ENCODE measurements at regions not wholly inside any gene's neighbourhood (a gene's known extent, or its start where the extent isn't known, plus 50 kb on each side); places are given as distances from the start of the nearest gene placed in this dataset.
A peak's percentile ranks its signal among the peaks of the same experiment; 100 is the strongest.

DNA sequence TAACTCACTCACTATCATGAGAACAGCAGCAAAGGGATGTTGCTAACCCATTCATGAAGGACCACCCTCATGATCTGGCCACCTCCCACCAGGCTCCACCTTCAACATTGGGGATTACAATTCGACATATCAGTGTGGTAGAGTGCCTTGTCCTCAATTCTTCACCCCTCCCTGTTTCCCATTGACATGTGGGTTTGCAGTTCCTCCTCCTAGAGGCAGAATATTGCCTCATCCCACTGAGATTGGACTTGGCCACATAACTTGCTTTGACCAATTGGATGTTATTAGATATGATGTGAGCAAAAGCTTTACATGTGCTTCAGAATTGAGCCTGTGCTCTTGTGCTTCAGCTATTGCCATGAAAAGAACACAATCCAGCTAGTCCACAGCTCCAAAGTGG, 217.0 kb upstream of the CXCR4 start:
- Histone ChIP-seq H3K9me3 (ENCODE audit: control insufficient read depth in 2 of 3, low read length in 3 of 3) (no peaks in the 10 kb centered on the region), H3K36me3 (ENCODE audit: control insufficient read depth in 2 of 3, insufficient read depth in 3 of 3, low read length in 3 of 3) (no peaks in the 10 kb centered on the region), H3K4me3 (ENCODE audit: low read length) (no peak overlapping the region), H3K27me3 (ENCODE audit: control insufficient read depth in 2 of 2, insufficient read depth in 2 of 2, low read length in 2 of 2) (no peaks in the 10 kb centered on the region), H3K27ac (ENCODE audit: low read depth, low read length) (no peak overlapping the region), H3K4me1 (ENCODE audit: control insufficient read depth in 2 of 2, insufficient read depth in 2 of 2, low read length in 2 of 2) (no peaks in the 10 kb centered on the region)
- Mint-ChIP-seq H3K36me3 (peaks cover 0 to 12% (median 5%) of the 10 kb centered on the region in 5 donors), H3K4me1 (peaks cover 0 to 5% (median 2%) of the 10 kb centered on the region in 7 donors), H3K9me3 (peaks cover 0 to 15% (median 0%) of the 10 kb centered on the region in 11 donors), H3K27ac (no peak overlapping the region), H3K27me3 (peaks cover 0 to 2% (median 0%) of the 10 kb centered on the region in 5 donors), H3K4me3 (no peak overlapping the region)
- ATAC-seq (no peak), DNase-seq (no peak)
- CTCF ChIA-PET = no interaction called here
- intact Hi-C loops (cut with micrococcal nuclease) = no loop called here
- POLR2A ChIA-PET = no interaction called here

DNA sequence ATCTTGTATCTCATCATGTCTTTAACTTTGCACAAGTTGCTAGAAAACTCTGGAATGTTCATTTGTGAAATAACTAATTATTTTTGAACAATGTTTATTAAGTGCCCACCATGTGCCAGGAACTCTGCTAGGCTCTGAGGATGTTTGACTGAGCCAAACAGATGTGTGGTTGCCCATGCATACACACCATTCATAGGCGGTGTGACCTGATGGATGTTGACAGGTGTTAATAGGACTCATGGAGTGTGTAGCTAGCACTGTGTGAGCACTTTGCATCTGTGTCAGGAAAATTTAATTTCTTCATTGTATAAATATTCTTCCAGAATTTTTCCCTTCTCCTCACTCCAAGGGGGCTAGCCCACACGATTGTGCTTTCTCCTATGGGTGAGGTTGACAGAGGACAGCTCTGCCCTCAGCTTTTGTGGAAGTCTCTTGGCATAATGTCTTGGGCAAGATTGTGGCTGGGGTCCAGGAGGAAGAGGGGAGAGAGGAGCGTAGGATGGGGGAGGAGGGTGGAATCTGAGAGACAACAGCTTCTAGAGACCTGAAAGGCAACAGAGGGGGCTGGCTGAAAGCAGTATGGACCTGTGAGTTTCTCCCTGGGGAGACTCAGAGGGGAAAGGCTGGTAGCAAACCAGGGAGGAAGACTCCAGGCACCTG, 214.6 kb upstream of the CXCR4 start:
- Histone ChIP-seq H3K27me3 (ENCODE audit: control insufficient read depth in 2 of 2, insufficient read depth in 2 of 2, low read length in 2 of 2) (no peaks in the 10 kb centered on the region), H3K4me1 (ENCODE audit: control insufficient read depth in 2 of 2, insufficient read depth in 2 of 2, low read length in 2 of 2) (peaks cover 12% of the 10 kb centered on the region in 2 donors), H3K9me3 (ENCODE audit: control insufficient read depth in 2 of 3, low read length in 3 of 3) (no peaks in the 10 kb centered on the region), H3K27ac (ENCODE audit: low read depth, low read length) (no peak overlapping the region), H3K36me3 (ENCODE audit: control insufficient read depth in 2 of 3, insufficient read depth in 3 of 3, low read length in 3 of 3) (no peaks in the 10 kb centered on the region), H3K4me3 (ENCODE audit: low read length) (no peak overlapping the region)
- Mint-ChIP-seq H3K4me3 (no peak overlapping the region), H3K36me3 (peaks cover 0 to 7% (median 0%) of the 10 kb centered on the region in 5 donors), H3K27ac (peak overlapping the region in 4 of 9 donors; percentile 18 to 82 (median 67)), H3K9me3 (no peaks in the 10 kb centered on the region), H3K4me1 (peaks cover 9 to 22% (median 14%) of the 10 kb centered on the region in 7 donors), H3K27me3 (peaks cover 0 to under 1% (median 0%) of the 10 kb centered on the region in 5 donors)
- POLR2A ChIA-PET = interaction anchor here (2.0 kb wide), 1 partner anchor 216 kb away, joined by 6 read pairs; no protein-coding TSS in a partner anchor
- DNase-seq (no peak), ATAC-seq (no peak)
- CTCF ChIA-PET = no interaction called here
- intact Hi-C loops (cut with micrococcal nuclease) = no loop called here

DNA sequence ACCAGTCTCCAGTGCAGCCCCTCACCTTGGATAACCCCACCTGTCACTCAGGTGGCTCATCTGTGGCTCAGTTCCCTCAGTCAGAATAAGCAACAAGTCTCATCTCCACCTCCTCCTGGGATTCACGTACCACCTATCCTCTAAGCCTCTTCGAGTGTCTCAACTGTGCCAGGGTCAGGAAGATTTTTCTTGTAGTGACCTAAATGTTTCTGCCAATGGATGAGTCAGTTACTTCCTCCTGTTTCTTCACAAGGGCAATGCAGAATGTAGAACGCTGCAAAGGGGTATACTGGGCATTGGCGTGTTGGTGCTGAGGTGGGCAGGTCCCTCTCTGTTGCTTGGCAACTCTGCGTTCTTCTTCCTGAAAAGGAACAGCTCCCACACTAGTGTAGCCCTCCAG, 213.3 kb upstream of the CXCR4 start:
- Mint-ChIP-seq H3K4me1 (peaks cover 19 to 34% (median 26%) of the 10 kb centered on the region in 7 donors), H3K27ac (peak overlapping the region in 4 of 9 donors; percentile 38 to 82 (median 52)), H3K36me3 (peaks cover 0 to 7% (median 0%) of the 10 kb centered on the region in 5 donors), H3K4me3 (peak overlapping the region in 1 of 10 donors; percentile 47), H3K9me3 (no peaks in the 10 kb centered on the region), H3K27me3 (no peaks in the 10 kb centered on the region)
- DNase-seq (no peak), ATAC-seq (no peak)
- H3K27me3 ChIP-seq (ENCODE audit: control insufficient read depth in 2 of 2, insufficient read depth in 2 of 2, low read length in 2 of 2) = no peaks in the 10 kb centered on the region
- no peaks in the 10 kb centered on the region for H3K36me3 ChIP-seq (ENCODE audit: control insufficient read depth in 2 of 3, insufficient read depth in 3 of 3, low read length in 3 of 3)
- peaks cover 17% of the 10 kb centered on the region in 2 donors for H3K4me1 ChIP-seq (ENCODE audit: control insufficient read depth in 2 of 2, insufficient read depth in 2 of 2, low read length in 2 of 2)
- no peak overlapping the region for H3K27ac ChIP-seq (ENCODE audit: low read depth, low read length)
- ChIA-PET CTCF (no interaction called here), POLR2A (no interaction called here)
- H3K4me3 ChIP-seq (ENCODE audit: low read length) = no peak overlapping the region
- no peaks in the 10 kb centered on the region for H3K9me3 ChIP-seq (ENCODE audit: control insufficient read depth in 2 of 3, low read length in 3 of 3)
- intact Hi-C loops (cut with micrococcal nuclease) = no loop called here

DNA sequence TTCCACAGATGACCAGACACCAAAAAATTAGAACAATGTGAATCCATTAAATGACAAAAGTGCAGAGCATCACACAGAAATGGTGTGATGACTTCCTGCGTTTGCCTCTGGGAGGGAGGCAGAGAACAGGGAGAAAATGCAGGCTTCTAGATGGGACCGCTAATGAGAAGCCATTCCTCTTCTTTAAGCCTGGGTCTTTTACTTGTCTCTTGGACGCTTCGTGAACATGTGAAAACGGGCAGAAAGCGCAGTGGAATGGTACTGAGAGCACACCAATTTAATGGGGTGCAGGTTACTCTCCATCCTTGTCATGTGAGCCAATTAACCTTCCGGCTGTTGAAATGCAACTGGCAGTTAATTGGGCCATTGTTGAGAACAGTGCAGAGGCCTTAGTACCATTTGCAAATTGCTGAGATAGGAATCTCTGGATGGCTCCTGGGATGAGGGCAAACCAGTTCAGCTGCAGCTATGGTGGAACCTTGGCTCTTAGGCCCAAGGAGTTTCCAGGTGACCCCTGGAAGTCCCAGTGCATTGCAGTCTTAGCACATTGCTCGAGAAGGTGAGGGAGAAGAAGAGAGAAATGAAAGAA, 210.4 kb upstream of the CXCR4 start:
- Mint-ChIP-seq H3K27me3 (no peaks in the 10 kb centered on the region), H3K9me3 (peaks cover 0 to 5% (median 0%) of the 10 kb centered on the region in 11 donors), H3K4me1 (peaks cover 42 to 63% (median 52%) of the 10 kb centered on the region in 7 donors), H3K36me3 (peaks cover 0 to 14% (median 0%) of the 10 kb centered on the region in 5 donors), H3K4me3 (peak overlapping the region in 6 of 10 donors; percentile 78 to 89 (median 82)), H3K27ac (peak overlapping the region; percentile 93 to 99 (median 97))
- Histone ChIP-seq H3K27ac (ENCODE audit: low read depth, low read length) (peak overlapping the region; percentile 74), H3K36me3 (ENCODE audit: control insufficient read depth in 2 of 3, insufficient read depth in 3 of 3, low read length in 3 of 3) (no peaks in the 10 kb centered on the region), H3K4me1 (ENCODE audit: control insufficient read depth in 2 of 2, insufficient read depth in 2 of 2, low read length in 2 of 2) (peaks cover 17 to 34% of the 10 kb centered on the region in 2 donors), H3K27me3 (ENCODE audit: control insufficient read depth in 2 of 2, insufficient read depth in 2 of 2, low read length in 2 of 2) (no peaks in the 10 kb centered on the region), H3K9me3 (ENCODE audit: control insufficient read depth in 2 of 3, low read length in 3 of 3) (no peaks in the 10 kb centered on the region), H3K4me3 (ENCODE audit: low read length) (no peak overlapping the region)
- no peak for ATAC-seq
- ChIA-PET CTCF (interaction anchor here (0.8 to 1.1 kb wide), 2 partner anchors 54 to 414 kb away, joined by 3 to 6 read pairs; no protein-coding TSS in a partner anchor), POLR2A (interaction anchor here (0.7 to 5.9 kb wide), 10 partner anchors 9 to 380 kb away, joined by 3 to 76 read pairs (median 6); partner anchors contain the start of gene CXCR4)
- intact Hi-C loops (cut with micrococcal nuclease) = loop anchor here (5.0 kb wide), 2 partner anchors 366 to 586 kb away; partner anchors contain the start of gene UBXN4 (in 1 of the 2)
- no peak for DNase-seq

DNA sequence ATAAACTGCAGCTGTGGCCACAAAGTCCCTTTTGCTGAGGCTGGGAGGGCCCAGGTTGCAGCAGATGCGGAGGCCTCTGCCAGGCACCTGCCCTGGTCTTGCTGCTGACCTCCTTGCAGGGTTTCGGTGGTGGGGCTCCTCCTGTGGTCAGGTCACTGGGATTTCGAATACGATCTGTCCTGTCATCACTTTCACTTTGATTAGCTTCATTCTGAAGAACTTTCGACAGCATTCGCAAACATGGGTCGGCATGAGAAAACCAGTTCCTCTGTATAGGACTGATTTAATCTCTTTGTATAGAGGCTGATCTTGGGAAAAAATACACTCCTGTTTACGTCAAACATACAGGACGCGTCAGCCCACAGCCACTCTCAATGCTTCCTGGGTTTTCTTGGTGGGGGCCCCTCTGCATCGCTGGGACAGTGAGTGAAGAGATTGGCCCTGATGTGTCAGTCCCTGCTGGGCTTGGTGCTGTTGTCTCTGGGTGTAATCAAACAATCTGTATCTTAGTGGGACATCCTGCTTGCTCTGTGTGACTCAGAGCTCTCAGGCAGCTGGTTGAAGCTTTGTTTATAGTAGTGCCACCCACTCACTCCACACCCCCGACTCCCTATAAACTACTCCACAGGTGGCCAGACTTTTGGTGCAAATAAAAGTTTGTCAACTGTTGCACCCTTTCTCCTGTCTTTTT, 209.4 kb upstream of the CXCR4 start:
- Histone ChIP-seq H3K9me3 (ENCODE audit: control insufficient read depth in 2 of 3, low read length in 3 of 3) (no peaks in the 10 kb centered on the region), H3K27me3 (ENCODE audit: control insufficient read depth in 2 of 2, insufficient read depth in 2 of 2, low read length in 2 of 2) (no peaks in the 10 kb centered on the region), H3K27ac (ENCODE audit: low read depth, low read length) (peak overlapping the region; percentile 74), H3K4me1 (ENCODE audit: control insufficient read depth in 2 of 2, insufficient read depth in 2 of 2, low read length in 2 of 2) (peaks cover 17 to 44% of the 10 kb centered on the region in 2 donors), H3K36me3 (ENCODE audit: control insufficient read depth in 2 of 3, insufficient read depth in 3 of 3, low read length in 3 of 3) (no peaks in the 10 kb centered on the region), H3K4me3 (ENCODE audit: low read length) (peak overlapping the region; percentile 38)
- Mint-ChIP-seq H3K27ac (peak overlapping the region; percentile 93 to 99 (median 97)), H3K4me1 (peaks cover 43 to 73% (median 62%) of the 10 kb centered on the region in 7 donors), H3K36me3 (peaks cover 0 to 14% (median 0%) of the 10 kb centered on the region in 5 donors), H3K27me3 (no peaks in the 10 kb centered on the region), H3K4me3 (peak overlapping the region; percentile 74 to 89 (median 82)), H3K9me3 (peaks cover 0 to 5% (median 0%) of the 10 kb centered on the region in 11 donors)
- ATAC-seq (peak; percentile 93), DNase-seq (peak; percentile 28 to 90 (median 83))
- intact Hi-C loops (cut with micrococcal nuclease) = loop anchor here (1.0 to 5.0 kb wide), 16 partner anchors 29 to 585 kb away; partner anchors contain the start of genes CXCR4 (in 1 of the 2), DARS1 (in 1 of the 2) and UBXN4 (in 1 of the 2)
- ChIA-PET POLR2A (interaction anchor here (0.5 to 5.9 kb wide), 18 partner anchors 10 to 379 kb away, joined by 3 to 76 read pairs (median 4); partner anchors contain the start of gene DARS1), CTCF (interaction anchor here (0.6 to 1.5 kb wide), 7 partner anchors 22 to 413 kb away, joined by 3 to 6 read pairs (median 3); no protein-coding TSS in a partner anchor)

- Histone ChIP-seq H3K27me3 (ENCODE audit: control insufficient read depth in 2 of 2, insufficient read depth in 2 of 2, low read length in 2 of 2) (no peaks in the 10 kb centered on the region), H3K27ac (ENCODE audit: low read depth, low read length) (no peak overlapping the region), H3K4me3 (ENCODE audit: low read length) (no peak overlapping the region), H3K4me1 (ENCODE audit: control insufficient read depth in 2 of 2, insufficient read depth in 2 of 2, low read length in 2 of 2) (peaks cover 17 to 47% of the 10 kb centered on the region in 2 donors), H3K9me3 (ENCODE audit: control insufficient read depth in 2 of 3, low read length in 3 of 3) (no peaks in the 10 kb centered on the region), H3K36me3 (ENCODE audit: control insufficient read depth in 2 of 3, insufficient read depth in 3 of 3, low read length in 3 of 3) (no peaks in the 10 kb centered on the region)
- ATAC-seq = no peak
- H3K27me3 Mint-ChIP-seq = no peaks in the 10 kb centered on the region
- H3K9me3 Mint-ChIP-seq = peaks cover 0 to 5% (median 0%) of the 10 kb centered on the region in 11 donors
- POLR2A ChIA-PET = interaction anchor here (1.2 to 5.9 kb wide), 3 partner anchors 193 to 341 kb away, joined by 3 to 76 read pairs (median 3); partner anchors contain the start of gene DARS1
- peaks cover 0 to 11% (median 0%) of the 10 kb centered on the region in 5 donors for H3K36me3 Mint-ChIP-seq
- H3K4me3 Mint-ChIP-seq = peak overlapping the region in 8 of 10 donors; percentile 0 to 76 (median 34)
- CTCF ChIA-PET = interaction anchor here (1.2 kb wide), 1 partner anchor 52 kb away, joined by 3 read pairs; no protein-coding TSS in a partner anchor
- intact Hi-C loops (cut with micrococcal nuclease) = loop anchor here (2.0 to 5.0 kb wide), 8 partner anchors 27 to 584 kb away; partner anchors contain the start of gene UBXN4 (in 1 of the 2)
- DNase-seq = no peak
- peak overlapping the region; percentile 43 to 98 (median 81) for H3K27ac Mint-ChIP-seq
- peaks cover 45 to 73% (median 65%) of the 10 kb centered on the region in 7 donors for H3K4me1 Mint-ChIP-seq
Observed at GRCh38 chr2:136325844-136326331, 207.9 kb upstream of the CXCR4 start.

Measured in naive thymus-derived CD4-positive, alpha-beta T cell (primary cell).